B cell (primary cell): ENCODE measurements at regions not wholly inside any gene's neighbourhood (a gene's known extent, or its start where the extent isn't known, plus 50 kb on each side); places are given as distances from the start of the nearest gene placed in this dataset.

Experiments used
- ATAC-seq: fragments of 200-7000 bp; cut with Tn5 transposase; one replicate; pipeline ENCODE4 v1.10.0; 2021; ENCODE audit warnings: low read depth, mild to moderate bottlenecking, moderate number of reproducible peaks, moderate library complexity
- CTCF ChIA-PET: fragments of 350-600 bp; sonication (Branson Sonifier 250); formaldehyde crosslinking; loops from one replicate; lab custom pipeline; 2021; ENCODE audit warnings: antibody characterized with exemption, inconsistent platforms; lab: Charles Lee
- POLR2A ChIA-PET: fragments of 350-600 bp; sonication (Branson Sonifier 250); formaldehyde crosslinking; loops from one replicate; lab custom pipeline; 2021; ENCODE audit warnings: antibody characterized with exemption; lab: Charles Lee
- DNase-seq: peaks from one replicate; pipeline ENCODE4 v3.0.0; 2013
- H2AFZ ChIP-seq: 2 replicates; pipeline ENCODE4 v1.6.1; 2012; ENCODE audit warnings: mild to moderate bottlenecking, low read depth, low read length; ENCODE audit not compliant: insufficient read depth, poor library complexity, severe bottlenecking
- H3K27ac ChIP-seq, 2 donors: 1 replicate in 1 of 2; 2 replicates in 1 of 2; pipeline ENCODE4 v1.5.1; 2012 to 2013; ENCODE audit warnings: low read length in 2 of 2, mild to moderate bottlenecking in 2 of 2, moderate library complexity in 1 of 2
- H3K27me3 ChIP-seq, 4 experiments: fragments of 200-600 bp in 1 of 4; sonication (generic) in 1 of 4; replicated peaks in 1 of 4; 1 replicate in 2 of 4; 2 replicates in 2 of 4; pipeline versions ENCODE4 v1.6.1 to v1.7.0; 2013 to 2016; ENCODE audit warnings: low read length in 3 of 4, mild to moderate bottlenecking in 2 of 4, mixed read lengths in 1 of 4, moderate library complexity in 1 of 4; ENCODE audit not compliant: insufficient read depth in 4 of 4, control insufficient read depth in 3 of 4; ENCODE audit errors: control extremely low read depth in 1 of 4
- H3K36me3 ChIP-seq, 2 experiments: replicated peaks in 1 of 2; 1 replicate in 1 of 2; 2 replicates in 1 of 2; pipeline versions ENCODE4 v1.6.1 to v1.7.1; 2013; ENCODE audit warnings: low read length in 1 of 2; ENCODE audit not compliant: insufficient read depth in 2 of 2, control insufficient read depth in 1 of 2; ENCODE audit errors: control extremely low read depth in 1 of 2, extremely low read depth in 1 of 2
- H3K4me1 ChIP-seq, 2 donors: fragments of 200-600 bp in 1 of 2; sonication (generic) in 1 of 2; 1 replicate in 1 of 2; 2 replicates in 1 of 2; pipeline versions ENCODE4 v1.5.1 to v1.6.1; 2013 to 2017; ENCODE audit warnings: low read length in 2 of 2; ENCODE audit not compliant: control insufficient read depth in 2 of 2, insufficient read depth in 2 of 2
- H3K4me2 ChIP-seq: replicated peaks from 2 replicates; pipeline ENCODE3; 2012; ENCODE audit warnings: mild to moderate bottlenecking, low read depth, low read length; ENCODE audit not compliant: poor library complexity, severe bottlenecking
- H3K4me3 ChIP-seq, 5 experiments: fragments of 200-600 bp in 1 of 5; sonication (generic) in 1 of 5; 1 replicate in 3 of 5; 2 replicates in 2 of 5; pipeline versions ENCODE4 v1.5.1 to v1.7.0; 2011 to 2016; ENCODE audit warnings: low read length in 4 of 5, mild to moderate bottlenecking in 4 of 5, low read depth in 2 of 5, control low read depth in 1 of 5, moderate library complexity in 1 of 5; ENCODE audit not compliant: insufficient read depth in 1 of 5; ENCODE audit errors: control extremely low read depth in 1 of 5, extremely low read depth in 1 of 5
- H3K79me2 ChIP-seq: fragments of 200-600 bp; sonication (generic); one replicate; pipeline ENCODE4 v1.6.0; 2016; ENCODE audit warnings: low read length; ENCODE audit not compliant: control insufficient read depth, insufficient read depth
- H3K9ac ChIP-seq: fragments of 200-600 bp; sonication (generic); 2 replicates; pipeline ENCODE4 v1.6.1; 2017; ENCODE audit warnings: mild to moderate bottlenecking, low read length, moderate library complexity
- H3K9me3 ChIP-seq, 3 donors: one replicate each; pipeline versions ENCODE4 v1.6.1 to v1.7.1; 2013; ENCODE audit warnings: low read length in 2 of 3; ENCODE audit not compliant: control insufficient read depth in 2 of 3, insufficient read depth in 1 of 3; ENCODE audit errors: control extremely low read depth in 1 of 3
- H4K20me1 ChIP-seq: 2 replicates; pipeline ENCODE4 v1.6.0; 2012; ENCODE audit warnings: mild to moderate bottlenecking, low read length; ENCODE audit not compliant: insufficient read depth, control insufficient read depth, poor library complexity, severe bottlenecking
- H3K27ac Mint-ChIP-seq: one replicate; pipeline ENCODE4 v1.8.0; 2021; ENCODE audit warnings: mixed read lengths
- H3K27me3 Mint-ChIP-seq: one replicate; pipeline ENCODE4 v1.8.0; 2021; ENCODE audit warnings: mixed read lengths
- H3K4me1 Mint-ChIP-seq: one replicate; pipeline ENCODE4 v1.8.0; 2021; ENCODE audit warnings: mixed read lengths
- H3K4me3 Mint-ChIP-seq: one replicate; pipeline ENCODE4 v1.8.0; 2021; ENCODE audit warnings: mixed read lengths
- H3K9me3 Mint-ChIP-seq: one replicate; pipeline ENCODE4 v1.8.0; 2022; ENCODE audit warnings: mixed read lengths; ENCODE audit not compliant: insufficient read depth
- EZH2 ChIP-seq: IDR thresholded peaks from 2 replicates; pipeline ENCODE4 v1.6.1; 2012; ENCODE audit warnings: borderline replicate concordance, low read depth, mild to moderate bottlenecking, moderate library complexity, low read length; ENCODE audit not compliant: insufficient read depth, poor library complexity, severe bottlenecking
- WGBS: methylation state at CpG from one replicate; pipeline ENCODE4 v1.1.5; 2013; ENCODE audit warnings: missing lambda C conversion rate; ENCODE audit not compliant: insufficient coverage; 5-methylcytosine and 5-hydroxymethylcytosine counted together
- intact Hi-C: fragments of 100-400 bp; cut with micrococcal nuclease; formaldehyde crosslinking; loops from one replicate; pipeline ENCODE4 v1.10.0; 2022
- TF ChIP-seq, protein P1 (sequence below): fragments of 200-600 bp; IDR thresholded peaks from one replicate; pipeline ENCODE4 v1.8.0; 2022; ENCODE audit warnings: antibody characterized with exemption, mild to moderate bottlenecking

DNA sequence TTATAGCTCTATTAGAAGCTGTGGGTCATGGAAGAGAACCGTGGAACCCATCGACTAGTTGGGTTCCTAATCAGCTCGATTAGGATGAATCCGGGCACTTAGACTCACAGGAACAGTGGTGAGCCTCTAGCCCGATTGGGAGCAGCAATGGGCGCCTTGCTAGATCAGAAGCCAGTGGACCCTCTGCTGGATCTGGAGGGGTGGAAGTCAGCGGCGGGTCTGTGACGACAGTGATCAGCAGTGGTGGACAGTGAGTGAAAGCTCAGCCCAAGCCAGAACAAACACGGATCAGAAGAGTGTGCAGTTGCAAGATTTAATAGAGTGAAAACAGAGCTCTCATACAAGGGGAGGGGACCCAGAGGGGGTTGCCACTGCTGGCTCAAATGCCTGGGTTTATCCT lies 1170.2 kb downstream of the OTOL1 start:
- H3K4me1 ChIP-seq = no peaks in the 10 kb centered on the region
- 88% methylated on average over 8 of the region's 10 CpGs for WGBS
- TF ChIP-seq EZH2 = no peak
- TF ChIP-seq, protein P1, sequence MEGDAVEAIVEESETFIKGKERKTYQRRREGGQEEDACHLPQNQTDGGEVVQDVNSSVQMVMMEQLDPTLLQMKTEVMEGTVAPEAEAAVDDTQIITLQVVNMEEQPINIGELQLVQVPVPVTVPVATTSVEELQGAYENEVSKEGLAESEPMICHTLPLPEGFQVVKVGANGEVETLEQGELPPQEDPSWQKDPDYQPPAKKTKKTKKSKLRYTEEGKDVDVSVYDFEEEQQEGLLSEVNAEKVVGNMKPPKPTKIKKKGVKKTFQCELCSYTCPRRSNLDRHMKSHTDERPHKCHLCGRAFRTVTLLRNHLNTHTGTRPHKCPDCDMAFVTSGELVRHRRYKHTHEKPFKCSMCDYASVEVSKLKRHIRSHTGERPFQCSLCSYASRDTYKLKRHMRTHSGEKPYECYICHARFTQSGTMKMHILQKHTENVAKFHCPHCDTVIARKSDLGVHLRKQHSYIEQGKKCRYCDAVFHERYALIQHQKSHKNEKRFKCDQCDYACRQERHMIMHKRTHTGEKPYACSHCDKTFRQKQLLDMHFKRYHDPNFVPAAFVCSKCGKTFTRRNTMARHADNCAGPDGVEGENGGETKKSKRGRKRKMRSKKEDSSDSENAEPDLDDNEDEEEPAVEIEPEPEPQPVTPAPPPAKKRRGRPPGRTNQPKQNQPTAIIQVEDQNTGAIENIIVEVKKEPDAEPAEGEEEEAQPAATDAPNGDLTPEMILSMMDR = no peak
- H3K27ac ChIP-seq = no peak overlapping the region
- no peak overlapping the region for H3K4me2 ChIP-seq
- H3K9ac ChIP-seq = no peak overlapping the region
- ATAC-seq (no peak), DNase-seq (no peak)
- no peaks in the 10 kb centered on the region for H4K20me1 ChIP-seq
- no peaks in the 10 kb centered on the region for H3K79me2 ChIP-seq
- H2AFZ ChIP-seq = no peak overlapping the region
- H3K4me3 ChIP-seq = no peak overlapping the region
- CTCF ChIA-PET = no interaction called here
- Mint-ChIP-seq H3K27ac (no peak overlapping the region), H3K4me1 (no peaks in the 10 kb centered on the region), H3K27me3 (no peaks in the 10 kb centered on the region), H3K4me3 (no peak overlapping the region), H3K9me3 (no peaks in the 10 kb centered on the region)
- intact Hi-C loops = no loop called here
- no peaks in the 10 kb centered on the region for H3K36me3 ChIP-seq
- POLR2A ChIA-PET = no interaction called here
- H3K9me3 ChIP-seq = peaks cover 0 to 8% (median 0%) of the 10 kb centered on the region in 3 donors
- no peaks in the 10 kb centered on the region for H3K27me3 ChIP-seq

DNA sequence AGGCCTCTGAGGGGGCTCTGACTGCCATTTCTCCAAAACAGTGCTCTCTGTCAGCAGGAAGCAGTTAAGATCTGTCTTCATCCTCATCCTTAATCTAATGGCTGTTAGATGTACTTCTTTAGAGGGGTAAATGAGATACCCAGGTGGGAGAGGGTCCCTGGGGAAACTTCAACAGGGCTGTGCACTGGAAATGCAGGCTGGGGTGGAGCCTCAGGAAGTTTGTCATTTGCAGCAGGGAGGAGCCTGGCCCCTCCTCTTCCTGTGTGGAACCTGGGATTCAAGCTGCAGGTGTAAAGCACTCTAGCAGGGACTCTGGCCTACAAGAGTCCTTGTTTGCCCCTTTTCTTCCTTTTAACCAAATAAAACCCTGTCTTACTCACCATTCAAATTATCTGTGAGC lies 1173.6 kb downstream of the OTOL1 start:
- POLR2A ChIA-PET = no interaction called here
- H3K27me3 ChIP-seq = no peaks in the 10 kb centered on the region
- intact Hi-C loops = no loop called here
- Mint-ChIP-seq H3K4me3 (no peak overlapping the region), H3K27me3 (no peaks in the 10 kb centered on the region), H3K4me1 (no peaks in the 10 kb centered on the region), H3K27ac (no peak overlapping the region), H3K9me3 (no peaks in the 10 kb centered on the region)
- H4K20me1 ChIP-seq = no peaks in the 10 kb centered on the region
- H3K9ac ChIP-seq = no peak overlapping the region
- H2AFZ ChIP-seq = no peak overlapping the region
- no peaks in the 10 kb centered on the region for H3K4me1 ChIP-seq
- H3K27ac ChIP-seq = no peak overlapping the region
- no peak for TF ChIP-seq EZH2
- peaks cover 0 to 4% (median 0%) of the 10 kb centered on the region in 3 donors for H3K9me3 ChIP-seq
- CTCF ChIA-PET = no interaction called here
- H3K79me2 ChIP-seq = no peaks in the 10 kb centered on the region
- no peaks in the 10 kb centered on the region for H3K36me3 ChIP-seq
- no peak overlapping the region for H3K4me2 ChIP-seq
- no peak for DNase-seq
- H3K4me3 ChIP-seq = no peak overlapping the region
- ATAC-seq = no peak
